ENCODE measurements at regions not wholly inside any gene's neighbourhood (a gene's known extent, or its start where the extent isn't known, plus 50 kb on each side); places are given as distances from the start of the nearest gene placed in this dataset.
"Not testable (repeated sequence)": the region's sequence is repeated elsewhere in the genome, so short reads cannot be mapped to it uniquely, and the experiment has no call there.

- DNase-seq (ENCODE audit: low read depth) = no peak
Observed at GRCh38 chr3:87873136-87873535, 185.7 kb downstream of the CGGBP1 start.

- no peak for DNase-seq (ENCODE audit: low read depth)
Observed at GRCh38 chr3:87867001-87867400, 191.8 kb downstream of the CGGBP1 start.

- no peak for DNase-seq (ENCODE audit: low read depth)
Observed at GRCh38 chr3:87856126-87856525, 202.7 kb downstream of the CGGBP1 start.

- DNase-seq (ENCODE audit: low read depth) = peak; percentile 7
Observed at GRCh38 chr3:87855616-87856015, 203.2 kb downstream of the CGGBP1 start.

- DNase-seq (ENCODE audit: low read depth) = no peak
Observed at GRCh38 chr3:87855211-87855610, 203.6 kb downstream of the CGGBP1 start.

- DNase-seq (ENCODE audit: low read depth) = no peak
Observed at GRCh38 chr3:87848003-87848402, 210.8 kb downstream of the CGGBP1 start.

- no peak for DNase-seq (ENCODE audit: low read depth)
Observed at GRCh38 chr3:87837076-87837475, 221.7 kb downstream of the CGGBP1 start.

- DNase-seq (ENCODE audit: low read depth) = no peak
Observed at GRCh38 chr3:87836026-87836425, 222.8 kb downstream of the CGGBP1 start.

- DNase-seq (ENCODE audit: low read depth) = no peak
Observed at GRCh38 chr3:87835236-87835635, 223.6 kb downstream of the CGGBP1 start.

- DNase-seq (ENCODE audit: low read depth) = no peak
Observed at GRCh38 chr3:87834327-87834726, 224.5 kb downstream of the CGGBP1 start.

- DNase-seq (ENCODE audit: low read depth) = no peak
Observed at GRCh38 chr3:87833039-87833377, 225.8 kb downstream of the CGGBP1 start.

GRCh38 chr3:87828046-87828445 is 230.8 kb downstream of the CGGBP1 start:
- DNase-seq (ENCODE audit: low read depth) = no peak

- DNase-seq (ENCODE audit: low read depth) = no peak
Observed at GRCh38 chr3:87822563-87822962, 236.2 kb downstream of the CGGBP1 start.

GRCh38 chr3:87813503-87813902 is 245.3 kb downstream of the CGGBP1 start:
- DNase-seq (ENCODE audit: low read depth) = not testable (repeated sequence)

- no peak for DNase-seq (ENCODE audit: low read depth)
Observed at GRCh38 chr3:87811953-87812352, 246.9 kb downstream of the CGGBP1 start.

- no peak for DNase-seq (ENCODE audit: low read depth)
Observed at GRCh38 chr3:87810452-87811016, 248.3 kb downstream of the CGGBP1 start.

- no peak for DNase-seq (ENCODE audit: low read depth)
Observed at GRCh38 chr3:87805670-87806069, 253.1 kb downstream of the CGGBP1 start.

- no peak for DNase-seq (ENCODE audit: low read depth)
Observed at GRCh38 chr3:87801409-87801808, 257.4 kb downstream of the CGGBP1 start.

- no peak for DNase-seq (ENCODE audit: low read depth)
Observed at GRCh38 chr3:87800516-87800915, 258.3 kb downstream of the CGGBP1 start.

- no peak for DNase-seq (ENCODE audit: low read depth)
Observed at GRCh38 chr3:87798567-87798947, 260.2 kb downstream of the CGGBP1 start.

GRCh38 chr3:87797872-87798566 is 260.8 kb downstream of the CGGBP1 start:
- no peak for DNase-seq (ENCODE audit: low read depth)

- no peak for DNase-seq (ENCODE audit: low read depth)
Observed at GRCh38 chr3:87796843-87797185, 262.0 kb downstream of the CGGBP1 start.

GRCh38 chr3:87796137-87796842 is 262.5 kb downstream of the CGGBP1 start:
- DNase-seq (ENCODE audit: low read depth) = no peak

- no peak for DNase-seq (ENCODE audit: low read depth)
Observed at GRCh38 chr3:87795701-87796100, 263.1 kb downstream of the CGGBP1 start.

Measured in fibroblast of gingiva (primary cell).